Type B pancreatic cell (in vitro differentiated cells): ENCODE measurements at regions not wholly inside any gene's neighbourhood (a gene's known extent, or its start where the extent isn't known, plus 50 kb on each side); places are given as distances from the start of the nearest gene placed in this dataset.

Experiments used
- DNase-seq: peaks from one replicate; pipeline ENCODE4 v3.0.0; 2021; ENCODE audit warnings: mixed read lengths; ENCODE audit not compliant: unreplicated experiment; ENCODE audit errors: extremely low spot score
- H3K27ac Mint-ChIP-seq: 2 replicates; pipeline ENCODE4 v1.8.0; 2021; ENCODE audit warnings: mild to moderate bottlenecking, mixed read lengths
- H3K27me3 Mint-ChIP-seq: 2 replicates; pipeline ENCODE4 v1.8.0; 2021; ENCODE audit warnings: mixed read lengths
- H3K36me3 Mint-ChIP-seq: 2 replicates; pipeline ENCODE4 v1.8.0; 2021; ENCODE audit warnings: mixed read lengths
- H3K4me1 Mint-ChIP-seq: one replicate; pipeline ENCODE4 v1.8.0; 2021; ENCODE audit warnings: mixed read lengths; ENCODE audit not compliant: unreplicated experiment
- H3K4me3 Mint-ChIP-seq: 2 replicates; pipeline ENCODE4 v1.8.0; 2021; ENCODE audit warnings: mild to moderate bottlenecking, mixed read lengths
- H3K9me3 Mint-ChIP-seq: 2 replicates; pipeline ENCODE4 v1.8.0; 2021; ENCODE audit warnings: mixed read lengths
- CTCF ChIP-seq: fragments of 200-600 bp; sonication (generic); conservative IDR thresholded peaks from 2 replicates; pipeline ENCODE4 v1.5.0; 2021; ENCODE audit warnings: antibody characterized with exemption, mild to moderate bottlenecking

- Mint-ChIP-seq H3K9me3 (peaks cover 5% of the 10 kb centered on the region), H3K36me3 (no peaks in the 10 kb centered on the region), H3K27ac (no peak overlapping the region), H3K27me3 (peaks cover 3% of the 10 kb centered on the region), H3K4me3 (no peak overlapping the region), H3K4me1 (peaks cover 32% of the 10 kb centered on the region)
- no peak for TF ChIP-seq CTCF
- DNase-seq = no peak
These were observed 70.3 kb upstream of the TP53I11 start for GRCh38 chr11:45021001-45021400.

- Mint-ChIP-seq H3K27me3 (no peaks in the 10 kb centered on the region), H3K36me3 (no peaks in the 10 kb centered on the region), H3K27ac (no peak overlapping the region), H3K4me3 (no peak overlapping the region), H3K4me1 (peaks cover 35% of the 10 kb centered on the region), H3K9me3 (no peaks in the 10 kb centered on the region)
- no peak for TF ChIP-seq CTCF
- no peak for DNase-seq
These were observed 71.0 kb upstream of the TP53I11 start for GRCh38 chr11:45021692-45022141.

GRCh38 chr11:45022294-45023064 is 71.8 kb upstream of the TP53I11 start:
- Mint-ChIP-seq H3K27ac (no peak overlapping the region), H3K4me1 (peaks cover 35% of the 10 kb centered on the region), H3K27me3 (no peaks in the 10 kb centered on the region), H3K36me3 (no peaks in the 10 kb centered on the region), H3K4me3 (no peak overlapping the region), H3K9me3 (no peaks in the 10 kb centered on the region)
- no peak for TF ChIP-seq CTCF
- no peak for DNase-seq

GRCh38 chr11:45023065-45023365 is 72.3 kb upstream of the TP53I11 start:
- no peaks in the 10 kb centered on the region for H3K9me3 Mint-ChIP-seq
- no peaks in the 10 kb centered on the region for H3K27me3 Mint-ChIP-seq
- no peak overlapping the region for H3K27ac Mint-ChIP-seq
- H3K36me3 Mint-ChIP-seq = no peaks in the 10 kb centered on the region
- TF ChIP-seq CTCF = no peak
- H3K4me1 Mint-ChIP-seq = peaks cover 35% of the 10 kb centered on the region
- H3K4me3 Mint-ChIP-seq = no peak overlapping the region
- no peak for DNase-seq

GRCh38 chr11:45024316-45024715 is 73.6 kb upstream of the TP53I11 start:
- Mint-ChIP-seq H3K4me1 (peaks cover 31% of the 10 kb centered on the region), H3K4me3 (no peak overlapping the region), H3K27me3 (no peaks in the 10 kb centered on the region), H3K27ac (no peak overlapping the region), H3K36me3 (no peaks in the 10 kb centered on the region), H3K9me3 (no peaks in the 10 kb centered on the region)
- no peak for DNase-seq
- no peak for TF ChIP-seq CTCF
